Parathyroid adenoma (tissue), 2 donors: ENCODE measurements at regions not wholly inside any gene's neighbourhood (a gene's known extent, or its start where the extent isn't known, plus 50 kb on each side); places are given as distances from the start of the nearest gene placed in this dataset.
"Not testable (repeated sequence)": the region's sequence is repeated elsewhere in the genome, so short reads cannot be mapped to it uniquely, and the experiment has no call there.

Experiments used
- H2AFZ ChIP-seq: fragments of 300-600 bp; sonication (generic); one replicate; pipeline ENCODE4 v1.7.0; 2017; ENCODE audit warnings: antibody characterized with exemption, mild to moderate bottlenecking
- H3K27ac ChIP-seq: fragments of 300-600 bp; sonication (generic); one replicate; pipeline ENCODE4 v1.7.0; 2017
- H3K27me3 ChIP-seq: fragments of 300-600 bp; sonication (generic); one replicate; pipeline ENCODE4 v1.7.0; 2017; ENCODE audit warnings: low read length; ENCODE audit not compliant: control insufficient read depth, insufficient read depth
- H3K36me3 ChIP-seq: fragments of 300-600 bp; sonication (generic); one replicate; pipeline ENCODE4 v1.7.0; 2017; ENCODE audit warnings: low read length; ENCODE audit not compliant: control insufficient read depth, insufficient read depth
- H3K4me1 ChIP-seq: fragments of 300-600 bp; sonication (generic); one replicate; pipeline ENCODE4 v1.7.0; 2017; ENCODE audit warnings: control low read depth
- H3K4me2 ChIP-seq: fragments of 300-600 bp; sonication (generic); one replicate; pipeline ENCODE4 v1.7.0; 2017; ENCODE audit warnings: low read length
- H3K4me3 ChIP-seq: fragments of 300-600 bp; sonication (generic); one replicate; pipeline ENCODE4 v1.7.0; 2017; ENCODE audit warnings: low read depth, low read length
- H3K79me2 ChIP-seq: fragments of 300-600 bp; sonication (generic); one replicate; pipeline ENCODE4 v1.7.0; 2017; ENCODE audit warnings: control low read depth
- H3K9ac ChIP-seq: fragments of 300-600 bp; sonication (generic); one replicate; pipeline ENCODE4 v1.7.0; 2017; ENCODE audit warnings: mild to moderate bottlenecking
- H3K9me3 ChIP-seq: fragments of 300-600 bp; sonication (generic); one replicate; pipeline ENCODE4 v1.7.0; 2017; ENCODE audit warnings: low read length; ENCODE audit not compliant: control insufficient read depth
- TF ChIP-seq, protein P1 (sequence below): fragments of 300-600 bp; sonication (generic); IDR thresholded peaks from one replicate; pipeline ENCODE4 v1.7.0; 2017; ENCODE audit warnings: antibody characterized with exemption, mild to moderate bottlenecking
- donor health status: primary hyperparathyroidism.

DNA sequence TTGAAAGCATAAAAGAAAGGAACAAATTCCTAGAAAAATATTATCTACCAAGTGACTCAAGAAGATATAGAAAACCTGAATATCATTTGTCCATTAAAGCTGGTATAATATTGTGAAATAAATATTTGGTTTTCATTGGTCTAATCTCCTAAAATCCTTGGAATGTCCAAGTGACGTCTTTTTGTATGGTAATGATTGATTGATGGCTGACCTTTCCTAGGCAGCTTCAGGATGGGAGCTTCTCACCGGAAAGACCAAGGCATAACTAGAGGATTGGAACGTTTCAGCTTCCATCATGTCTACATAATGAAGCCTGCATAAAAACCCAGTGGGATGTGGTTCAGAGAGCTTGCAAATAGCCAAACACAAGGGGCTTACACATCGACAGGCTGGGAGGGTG, 57.6 kb upstream of the MAN1A1 start:
- Histone ChIP-seq H3K27ac (no peak overlapping the region), H3K36me3 (no peaks in the 10 kb centered on the region), H2AFZ (no peak overlapping the region), H3K79me2 (no peaks in the 10 kb centered on the region), H3K4me2 (no peak overlapping the region), H3K9ac (no peak overlapping the region), H3K4me1 (no peaks in the 10 kb centered on the region), H3K9me3 (no peaks in the 10 kb centered on the region), H3K27me3 (no peaks in the 10 kb centered on the region), H3K4me3 (no peak overlapping the region)
- TF ChIP-seq, protein P1, sequence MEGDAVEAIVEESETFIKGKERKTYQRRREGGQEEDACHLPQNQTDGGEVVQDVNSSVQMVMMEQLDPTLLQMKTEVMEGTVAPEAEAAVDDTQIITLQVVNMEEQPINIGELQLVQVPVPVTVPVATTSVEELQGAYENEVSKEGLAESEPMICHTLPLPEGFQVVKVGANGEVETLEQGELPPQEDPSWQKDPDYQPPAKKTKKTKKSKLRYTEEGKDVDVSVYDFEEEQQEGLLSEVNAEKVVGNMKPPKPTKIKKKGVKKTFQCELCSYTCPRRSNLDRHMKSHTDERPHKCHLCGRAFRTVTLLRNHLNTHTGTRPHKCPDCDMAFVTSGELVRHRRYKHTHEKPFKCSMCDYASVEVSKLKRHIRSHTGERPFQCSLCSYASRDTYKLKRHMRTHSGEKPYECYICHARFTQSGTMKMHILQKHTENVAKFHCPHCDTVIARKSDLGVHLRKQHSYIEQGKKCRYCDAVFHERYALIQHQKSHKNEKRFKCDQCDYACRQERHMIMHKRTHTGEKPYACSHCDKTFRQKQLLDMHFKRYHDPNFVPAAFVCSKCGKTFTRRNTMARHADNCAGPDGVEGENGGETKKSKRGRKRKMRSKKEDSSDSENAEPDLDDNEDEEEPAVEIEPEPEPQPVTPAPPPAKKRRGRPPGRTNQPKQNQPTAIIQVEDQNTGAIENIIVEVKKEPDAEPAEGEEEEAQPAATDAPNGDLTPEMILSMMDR = no peak

DNA sequence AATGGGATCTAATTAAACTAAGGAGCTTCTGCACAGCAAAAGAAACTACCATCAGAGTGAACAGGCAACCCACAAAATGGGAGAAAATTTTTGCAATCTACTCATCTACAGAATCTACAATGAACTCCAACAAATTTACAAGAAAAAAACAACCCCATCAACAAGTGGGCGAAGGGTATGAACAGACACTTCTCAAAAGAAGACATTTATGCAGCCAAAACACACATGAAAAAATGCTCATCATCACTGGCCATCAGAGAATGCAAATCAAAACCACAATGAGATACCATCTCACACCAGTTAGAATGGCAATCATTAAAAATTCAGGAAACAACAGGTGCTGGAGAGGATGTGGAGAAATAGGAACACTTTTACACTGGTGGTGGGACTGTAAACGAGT, 55.6 kb upstream of the MAN1A1 start:
- not testable (repeated sequence) for H3K4me3 ChIP-seq, H3K36me3 ChIP-seq, H3K27ac ChIP-seq, H3K9ac ChIP-seq, H2AFZ ChIP-seq, H3K4me1 ChIP-seq, H3K27me3 ChIP-seq, H3K79me2 ChIP-seq, H3K4me2 ChIP-seq, H3K9me3 ChIP-seq
